ENCODE measurements at regions not wholly inside any gene's neighbourhood (a gene's known extent, or its start where the extent isn't known, plus 50 kb on each side); places are given as distances from the start of the nearest gene placed in this dataset.

DNA sequence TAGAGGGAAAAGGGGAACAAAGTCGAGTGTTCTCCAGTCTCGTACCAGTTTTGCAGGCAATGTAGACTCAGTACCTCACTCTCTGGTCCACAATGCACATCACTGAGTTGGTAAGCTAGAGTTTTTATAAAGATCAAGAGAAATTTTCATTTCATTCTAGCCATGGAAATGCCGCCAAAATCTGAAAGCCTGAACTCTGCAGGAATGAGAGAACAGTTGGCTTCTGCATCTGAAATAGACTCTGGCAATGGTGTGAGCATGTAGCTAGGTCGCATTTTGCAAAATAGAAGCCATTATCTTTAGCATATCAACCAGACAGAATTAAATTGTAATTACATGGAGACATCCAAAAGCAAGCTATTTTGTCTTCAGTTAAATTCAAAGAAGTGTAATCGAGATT, 381.0 kb downstream of the NOVA1 start:
- H3K27ac ChIP-seq = no peak overlapping the region
- no peak overlapping the region for H2AFZ ChIP-seq
- TF ChIP-seq, protein P1, sequence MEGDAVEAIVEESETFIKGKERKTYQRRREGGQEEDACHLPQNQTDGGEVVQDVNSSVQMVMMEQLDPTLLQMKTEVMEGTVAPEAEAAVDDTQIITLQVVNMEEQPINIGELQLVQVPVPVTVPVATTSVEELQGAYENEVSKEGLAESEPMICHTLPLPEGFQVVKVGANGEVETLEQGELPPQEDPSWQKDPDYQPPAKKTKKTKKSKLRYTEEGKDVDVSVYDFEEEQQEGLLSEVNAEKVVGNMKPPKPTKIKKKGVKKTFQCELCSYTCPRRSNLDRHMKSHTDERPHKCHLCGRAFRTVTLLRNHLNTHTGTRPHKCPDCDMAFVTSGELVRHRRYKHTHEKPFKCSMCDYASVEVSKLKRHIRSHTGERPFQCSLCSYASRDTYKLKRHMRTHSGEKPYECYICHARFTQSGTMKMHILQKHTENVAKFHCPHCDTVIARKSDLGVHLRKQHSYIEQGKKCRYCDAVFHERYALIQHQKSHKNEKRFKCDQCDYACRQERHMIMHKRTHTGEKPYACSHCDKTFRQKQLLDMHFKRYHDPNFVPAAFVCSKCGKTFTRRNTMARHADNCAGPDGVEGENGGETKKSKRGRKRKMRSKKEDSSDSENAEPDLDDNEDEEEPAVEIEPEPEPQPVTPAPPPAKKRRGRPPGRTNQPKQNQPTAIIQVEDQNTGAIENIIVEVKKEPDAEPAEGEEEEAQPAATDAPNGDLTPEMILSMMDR (IDR thresholded peaks at IDR 0.05) = no peak
- H3K9me3 ChIP-seq (ENCODE audit: control insufficient read depth, low read length) = no peaks in the 10 kb centered on the region
- H3K4me2 ChIP-seq (ENCODE audit: low read length) = no peak overlapping the region
- H3K79me2 ChIP-seq = no peaks in the 10 kb centered on the region
- H3K4me1 ChIP-seq = no peaks in the 10 kb centered on the region
- no peak overlapping the region for H3K4me3 ChIP-seq (ENCODE audit: low read depth, low read length)
- no peaks in the 10 kb centered on the region for H3K27me3 ChIP-seq (ENCODE audit: control insufficient read depth, insufficient read depth, low read length)
- H3K36me3 ChIP-seq (ENCODE audit: control insufficient read depth, insufficient read depth, low read length) = no peaks in the 10 kb centered on the region
- H3K9ac ChIP-seq = no peak overlapping the region

DNA sequence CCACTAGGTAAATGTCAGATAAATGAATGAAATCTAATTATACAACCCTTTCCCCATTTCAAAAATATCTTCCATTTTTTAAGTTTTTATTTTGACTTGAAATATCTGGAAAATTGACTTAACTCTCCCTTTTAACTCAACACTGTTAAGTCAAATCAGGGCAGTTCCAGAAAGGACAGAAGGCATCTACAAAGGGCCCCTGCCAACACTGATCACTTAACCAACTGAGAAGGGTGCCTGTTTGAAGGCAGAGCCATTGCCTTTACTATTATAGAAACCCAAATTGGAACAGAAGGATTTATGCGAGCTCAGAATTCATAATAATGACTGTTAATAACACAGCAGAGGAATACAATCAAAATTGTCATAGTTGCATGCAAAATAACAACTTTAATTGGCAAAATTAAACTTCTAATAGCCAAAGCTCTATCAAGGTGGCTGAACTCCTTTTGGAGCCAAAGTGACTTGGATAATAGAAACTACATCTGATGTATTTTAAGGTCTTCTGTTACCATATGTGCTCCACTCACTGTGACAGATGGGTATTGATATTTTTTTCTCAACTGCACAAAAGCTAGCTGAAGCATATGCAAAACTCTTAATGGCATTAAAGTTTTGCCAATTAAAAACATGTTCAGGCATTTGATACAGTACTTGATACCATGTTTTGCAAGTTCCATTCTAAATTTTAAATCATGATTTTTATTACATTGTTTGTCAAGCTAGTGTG, 383.8 kb downstream of the NOVA1 start:
- Histone ChIP-seq H3K36me3 (ENCODE audit: control insufficient read depth, insufficient read depth, low read length) (no peaks in the 10 kb centered on the region), H3K4me2 (ENCODE audit: low read length) (no peak overlapping the region), H3K27me3 (ENCODE audit: control insufficient read depth, insufficient read depth, low read length) (no peaks in the 10 kb centered on the region), H3K27ac (no peak overlapping the region), H3K9me3 (ENCODE audit: control insufficient read depth, low read length) (no peaks in the 10 kb centered on the region), H3K4me1 (no peaks in the 10 kb centered on the region), H2AFZ (no peak overlapping the region), H3K9ac (no peak overlapping the region), H3K4me3 (ENCODE audit: low read depth, low read length) (no peak overlapping the region), H3K79me2 (no peaks in the 10 kb centered on the region)
- TF ChIP-seq, protein P1 (IDR thresholded peaks at IDR 0.05) = no peak

DNA sequence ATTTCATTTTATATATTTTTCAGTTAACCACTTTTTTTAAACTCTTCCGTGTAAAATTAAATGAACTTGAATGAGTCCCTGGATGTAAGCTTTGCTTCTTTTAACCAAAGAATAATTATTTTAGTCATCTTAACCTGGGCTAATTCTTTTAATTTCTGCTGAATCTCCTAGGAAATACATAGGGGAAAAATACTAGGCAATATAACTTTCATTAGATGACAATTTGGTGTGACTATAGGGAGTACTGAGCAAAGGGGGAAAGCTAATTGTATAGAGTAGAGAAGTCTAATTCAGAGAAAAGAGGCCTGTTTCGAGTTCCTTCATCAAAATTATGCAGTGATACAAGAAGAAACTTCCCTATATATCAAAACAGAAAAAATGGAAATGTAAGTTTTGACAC, 388.1 kb downstream of the NOVA1 start:
- Histone ChIP-seq H3K9me3 (ENCODE audit: control insufficient read depth, low read length) (no peaks in the 10 kb centered on the region), H3K27ac (no peak overlapping the region), H3K4me3 (ENCODE audit: low read depth, low read length) (no peak overlapping the region), H3K4me1 (no peaks in the 10 kb centered on the region), H3K9ac (no peak overlapping the region), H2AFZ (no peak overlapping the region), H3K79me2 (no peaks in the 10 kb centered on the region), H3K4me2 (ENCODE audit: low read length) (no peak overlapping the region), H3K27me3 (ENCODE audit: control insufficient read depth, insufficient read depth, low read length) (no peaks in the 10 kb centered on the region), H3K36me3 (ENCODE audit: control insufficient read depth, insufficient read depth, low read length) (no peaks in the 10 kb centered on the region)
- TF ChIP-seq, protein P1 (IDR thresholded peaks at IDR 0.05) = no peak

DNA sequence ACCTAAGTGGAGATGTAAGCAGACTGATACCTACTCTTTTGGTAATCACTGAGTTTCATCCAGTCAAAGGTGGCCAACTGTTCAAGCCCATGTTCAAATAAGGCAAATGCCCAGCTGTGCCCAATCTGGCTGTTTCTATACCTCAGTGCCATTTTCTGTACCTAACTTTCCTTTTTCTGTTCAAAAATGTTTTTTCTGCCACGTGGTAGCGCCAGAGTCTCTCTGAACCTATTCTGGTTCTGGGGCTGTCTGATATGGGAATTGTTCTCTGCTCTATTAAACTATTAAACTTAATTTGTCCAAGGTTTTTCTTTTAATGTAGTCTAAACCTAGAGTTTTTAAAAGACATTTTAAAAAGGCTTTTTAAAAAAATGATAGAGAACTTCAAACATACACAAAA, 391.2 kb downstream of the NOVA1 start:
- H3K27me3 ChIP-seq (ENCODE audit: control insufficient read depth, insufficient read depth, low read length) = no peaks in the 10 kb centered on the region
- no peak overlapping the region for H2AFZ ChIP-seq
- no peaks in the 10 kb centered on the region for H3K4me1 ChIP-seq
- H3K4me2 ChIP-seq (ENCODE audit: low read length) = no peak overlapping the region
- no peak overlapping the region for H3K27ac ChIP-seq
- H3K9me3 ChIP-seq (ENCODE audit: control insufficient read depth, low read length) = no peaks in the 10 kb centered on the region
- no peaks in the 10 kb centered on the region for H3K36me3 ChIP-seq (ENCODE audit: control insufficient read depth, insufficient read depth, low read length)
- no peak overlapping the region for H3K4me3 ChIP-seq (ENCODE audit: low read depth, low read length)
- H3K9ac ChIP-seq = no peak overlapping the region
- H3K79me2 ChIP-seq = no peaks in the 10 kb centered on the region
- TF ChIP-seq, protein P1 (IDR thresholded peaks at IDR 0.05) = no peak
